ENCODE measurements at regions not wholly inside any gene's neighbourhood (a gene's known extent, or its start where the extent isn't known, plus 50 kb on each side); places are given as distances from the start of the nearest gene placed in this dataset.

GRCh38 chr4:4704267-4704666 is 155.2 kb upstream of the MSX1 start:
- no peak overlapping the region for H3K27ac ChIP-seq
- H3K36me3 ChIP-seq, result no peaks in the 10 kb centered on the region
- TF ChIP-seq, protein P1, sequence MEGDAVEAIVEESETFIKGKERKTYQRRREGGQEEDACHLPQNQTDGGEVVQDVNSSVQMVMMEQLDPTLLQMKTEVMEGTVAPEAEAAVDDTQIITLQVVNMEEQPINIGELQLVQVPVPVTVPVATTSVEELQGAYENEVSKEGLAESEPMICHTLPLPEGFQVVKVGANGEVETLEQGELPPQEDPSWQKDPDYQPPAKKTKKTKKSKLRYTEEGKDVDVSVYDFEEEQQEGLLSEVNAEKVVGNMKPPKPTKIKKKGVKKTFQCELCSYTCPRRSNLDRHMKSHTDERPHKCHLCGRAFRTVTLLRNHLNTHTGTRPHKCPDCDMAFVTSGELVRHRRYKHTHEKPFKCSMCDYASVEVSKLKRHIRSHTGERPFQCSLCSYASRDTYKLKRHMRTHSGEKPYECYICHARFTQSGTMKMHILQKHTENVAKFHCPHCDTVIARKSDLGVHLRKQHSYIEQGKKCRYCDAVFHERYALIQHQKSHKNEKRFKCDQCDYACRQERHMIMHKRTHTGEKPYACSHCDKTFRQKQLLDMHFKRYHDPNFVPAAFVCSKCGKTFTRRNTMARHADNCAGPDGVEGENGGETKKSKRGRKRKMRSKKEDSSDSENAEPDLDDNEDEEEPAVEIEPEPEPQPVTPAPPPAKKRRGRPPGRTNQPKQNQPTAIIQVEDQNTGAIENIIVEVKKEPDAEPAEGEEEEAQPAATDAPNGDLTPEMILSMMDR (IDR thresholded peaks at IDR 0.05), result no peak
- intact Hi-C loops (cut with DNase I), result no loop called here
- no peaks in the 10 kb centered on the region for H3K9me3 ChIP-seq
- no peaks in the 10 kb centered on the region for H3K27me3 ChIP-seq
- no peak for DNase-seq (ENCODE audit: low spot score in 2 of 2)
- no peak overlapping the region for H3K4me3 ChIP-seq
- no peaks in the 10 kb centered on the region for H3K4me1 ChIP-seq

GRCh38 chr4:4697584-4697983 is 155.7 kb upstream of the STX18 start:
- Histone ChIP-seq H3K27ac (no peak overlapping the region), H3K27me3 (no peaks in the 10 kb centered on the region), H3K4me3 (no peak overlapping the region), H3K9me3 (no peaks in the 10 kb centered on the region), H3K36me3 (no peaks in the 10 kb centered on the region), H3K4me1 (no peaks in the 10 kb centered on the region)
- intact Hi-C loops (cut with DNase I), result no loop called here
- DNase-seq (ENCODE audit: low spot score in 2 of 2), result no peak
- TF ChIP-seq, protein P1 (IDR thresholded peaks at IDR 0.05), result no peak

- TF ChIP-seq, protein P1 (IDR thresholded peaks at IDR 0.05), result no peak
- Histone ChIP-seq H3K4me1 (no peaks in the 10 kb centered on the region), H3K4me3 (no peak overlapping the region), H3K36me3 (no peaks in the 10 kb centered on the region), H3K27ac (no peak overlapping the region), H3K27me3 (no peaks in the 10 kb centered on the region), H3K9me3 (no peaks in the 10 kb centered on the region)
- no peak for DNase-seq (ENCODE audit: low spot score in 2 of 2)
- intact Hi-C loops (cut with DNase I), result no loop called here
Measured at GRCh38 chr4:4696530-4696929, 154.7 kb upstream of the STX18 start.

DNA sequence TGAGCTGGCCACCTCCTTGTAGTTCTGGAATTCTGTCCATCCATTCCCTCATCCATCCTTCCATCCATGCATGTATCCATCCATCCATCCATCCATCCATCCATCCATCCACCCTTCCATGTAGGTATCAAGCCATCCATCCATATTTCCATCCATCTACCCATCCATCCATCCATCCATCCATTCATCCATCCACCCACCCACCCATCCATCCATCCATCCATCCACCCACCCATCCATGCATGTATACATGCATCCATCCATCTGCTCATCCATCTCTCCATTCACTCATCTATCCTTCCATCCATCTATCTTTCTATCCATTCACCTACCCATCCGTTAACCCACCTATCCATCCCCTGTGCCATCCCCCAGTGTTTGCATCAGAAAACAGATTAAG is 153.6 kb upstream of the STX18 start:
- no peak overlapping the region for H3K4me3 ChIP-seq
- TF ChIP-seq, protein P1 (IDR thresholded peaks at IDR 0.05), result no peak
- H3K27me3 ChIP-seq, result no peaks in the 10 kb centered on the region
- H3K9me3 ChIP-seq, result no peaks in the 10 kb centered on the region
- no peak for DNase-seq (ENCODE audit: low spot score in 2 of 2)
- intact Hi-C loops (cut with DNase I), result no loop called here
- no peak overlapping the region for H3K27ac ChIP-seq
- no peaks in the 10 kb centered on the region for H3K36me3 ChIP-seq
- no peaks in the 10 kb centered on the region for H3K4me1 ChIP-seq

- intact Hi-C loops (cut with DNase I), result no loop called here
- Histone ChIP-seq H3K4me1 (no peaks in the 10 kb centered on the region), H3K27ac (no peak overlapping the region), H3K36me3 (no peaks in the 10 kb centered on the region), H3K4me3 (no peak overlapping the region), H3K27me3 (no peaks in the 10 kb centered on the region), H3K9me3 (no peaks in the 10 kb centered on the region)
- no peak for DNase-seq (ENCODE audit: low spot score in 2 of 2)
- TF ChIP-seq, protein P1 (IDR thresholded peaks at IDR 0.05), result no peak
Measured at GRCh38 chr4:4694827-4695226, 153.0 kb upstream of the STX18 start.

DNA sequence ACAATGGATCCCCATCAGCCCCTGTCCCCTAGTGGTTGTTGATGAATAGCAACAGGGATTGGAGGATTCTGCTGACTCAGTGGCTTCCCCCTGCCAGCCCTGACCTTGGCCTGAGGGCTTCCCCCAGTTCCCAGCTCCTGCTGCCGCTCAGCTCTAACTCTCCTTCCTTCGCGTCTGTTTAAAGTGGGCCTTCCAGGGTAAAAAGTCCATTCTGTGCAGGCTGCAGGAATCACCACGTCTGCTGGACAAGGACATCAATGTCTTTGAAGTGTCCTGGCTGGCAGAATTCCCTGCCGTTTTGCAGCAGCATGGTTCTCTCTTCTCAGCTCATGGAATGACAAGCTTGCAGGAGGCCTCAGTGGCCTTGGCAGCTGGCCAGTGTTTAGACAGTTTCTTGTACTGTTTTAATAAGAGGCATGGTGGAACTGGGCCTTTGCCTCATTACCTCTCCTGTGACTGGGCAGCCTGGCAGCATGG is 152.5 kb upstream of the STX18 start:
- TF ChIP-seq, protein P1 (IDR thresholded peaks at IDR 0.05), result no peak
- intact Hi-C loops (cut with DNase I), result no loop called here
- H3K27ac ChIP-seq, result no peak overlapping the region
- no peak overlapping the region for H3K4me3 ChIP-seq
- no peak for DNase-seq (ENCODE audit: low spot score in 2 of 2)
- H3K36me3 ChIP-seq, result no peaks in the 10 kb centered on the region
- H3K27me3 ChIP-seq, result no peaks in the 10 kb centered on the region
- H3K4me1 ChIP-seq, result no peaks in the 10 kb centered on the region
- no peaks in the 10 kb centered on the region for H3K9me3 ChIP-seq
